Neural cell (in vitro differentiated cells): ENCODE measurements at regions not wholly inside any gene's neighbourhood (a gene's known extent, or its start where the extent isn't known, plus 50 kb on each side); places are given as distances from the start of the nearest gene placed in this dataset.
"Not testable (repeated sequence)": the region's sequence is repeated elsewhere in the genome, so short reads cannot be mapped to it uniquely, and the experiment has no call there.

Experiments used
- H2AFZ ChIP-seq: fragments of 200-600, 300-800 bp; sonication (generic), shearing (Covaris generic); 2 replicates; pipeline ENCODE4 v1.6.0; 2014; ENCODE audit warnings: low read depth, mild to moderate bottlenecking, antibody characterized with exemption, low read length, moderate library complexity
- H3F3A ChIP-seq: fragments of 200-600 bp; shearing (Covaris generic); 2 replicates; pipeline ENCODE4 v1.6.1; 2016; ENCODE audit warnings: mild to moderate bottlenecking, moderate library complexity, mixed read lengths, antibody characterized with exemption, low read length; ENCODE audit not compliant: insufficient read depth, poor library complexity, severe bottlenecking
- H3K27ac ChIP-seq: fragments of 200-600, 300-800 bp; sonication (generic), shearing (Covaris generic); 2 replicates; pipeline ENCODE4 v1.5.1; 2014; ENCODE audit warnings: mild to moderate bottlenecking, low read length, moderate library complexity
- H3K27me3 ChIP-seq: fragments of 300-800, 200-600 bp; sonication (generic), shearing (Covaris generic); 2 replicates; pipeline ENCODE4 v1.6.0; 2014; ENCODE audit warnings: mild to moderate bottlenecking, low read depth, low read length, moderate library complexity; ENCODE audit not compliant: insufficient read depth
- H3K36me3 ChIP-seq: fragments of 300-800, 200-600 bp; sonication (generic), shearing (Covaris generic); 2 replicates; pipeline ENCODE4 v1.5.1; 2014; ENCODE audit warnings: mild to moderate bottlenecking, antibody characterized with exemption, low read length, moderate library complexity; ENCODE audit not compliant: insufficient read depth
- H3K4me2 ChIP-seq: fragments of 300-800, 200-600 bp; sonication (generic), shearing (Covaris generic); 2 replicates; pipeline ENCODE4 v1.6.0; 2014; ENCODE audit warnings: mild to moderate bottlenecking, low read length
- H3K4me3 ChIP-seq: fragments of 300-800, 200-600 bp; sonication (generic), shearing (Covaris generic); 2 replicates; pipeline ENCODE4 v1.5.1; 2014; ENCODE audit warnings: mild to moderate bottlenecking, low read length, moderate library complexity
- H3K79me2 ChIP-seq: fragments of 200-600 bp; shearing (Covaris generic); replicated peaks from 2 replicates; pipeline ENCODE4 v1.6.0; 2014; ENCODE audit warnings: mild to moderate bottlenecking, low read length, moderate library complexity; ENCODE audit not compliant: insufficient read depth
- H3K9ac ChIP-seq: fragments of 300-800, 200-600 bp; sonication (generic), shearing (Covaris generic); 2 replicates; pipeline ENCODE4 v1.6.1; 2016; ENCODE audit warnings: mild to moderate bottlenecking, low read length, mixed read lengths
- H3K9me2 ChIP-seq: fragments of 200-600 bp; shearing (Covaris generic); 2 replicates; pipeline ENCODE4 v1.6.1; 2016; ENCODE audit warnings: mild to moderate bottlenecking, low read length, mixed read lengths; ENCODE audit not compliant: insufficient read depth
- H3K9me3 ChIP-seq: fragments of 200-600, 300-800 bp; sonication (generic), shearing (Covaris generic); 2 replicates; pipeline ENCODE4 v1.6.1; 2016; ENCODE audit warnings: mild to moderate bottlenecking, mixed run types, low read length, moderate library complexity, mixed read lengths
- H4K20me1 ChIP-seq: fragments of 200-600 bp; shearing (Covaris generic); 2 replicates; pipeline ENCODE4 v1.6.1; 2016; ENCODE audit warnings: mild to moderate bottlenecking, mixed run types; ENCODE audit not compliant: insufficient read depth
- CTCF ChIP-seq: fragments of 450-650 bp; IDR thresholded peaks from 2 replicates; pipeline ENCODE4 v1.5.1; 2014; ENCODE audit warnings: antibody characterized with exemption, mild to moderate bottlenecking, moderate library complexity; ENCODE audit not compliant: poor library complexity, severe bottlenecking
- EP300 ChIP-seq: fragments of 450-650 bp; conservative IDR thresholded peaks from 2 replicates; pipeline ENCODE4 v1.6.1; 2014; ENCODE audit warnings: antibody characterized with exemption, mild to moderate bottlenecking, moderate library complexity; ENCODE audit not compliant: poor library complexity, severe bottlenecking
- EZH2 ChIP-seq: fragments of 200-600, 300-800 bp; shearing (Covaris generic), sonication (generic); IDR thresholded peaks from 2 replicates; pipeline ENCODE4 v1.6.1; 2014; ENCODE audit warnings: antibody characterized with exemption, low read length, borderline replicate concordance, mild to moderate bottlenecking; ENCODE audit not compliant: insufficient read depth, poor library complexity, severe bottlenecking
- MXI1 ChIP-seq: fragments of 450-650 bp; conservative IDR thresholded peaks from 2 replicates; pipeline ENCODE4 v1.6.1; 2014; ENCODE audit warnings: antibody characterized with exemption, mild to moderate bottlenecking; ENCODE audit not compliant: poor library complexity, severe bottlenecking
- POLR2AphosphoS5 ChIP-seq: IDR thresholded peaks from 2 replicates; pipeline ENCODE4 v1.6.1; 2012
- RAD21 ChIP-seq: fragments of 450-650 bp; conservative IDR thresholded peaks from 2 replicates; pipeline ENCODE4 v1.6.1; 2014; ENCODE audit warnings: antibody characterized with exemption, mild to moderate bottlenecking, moderate library complexity
- SMC3 ChIP-seq: fragments of 450-650 bp; conservative IDR thresholded peaks from 2 replicates; pipeline ENCODE4 v1.6.1; 2014; ENCODE audit warnings: antibody characterized with exemption, mild to moderate bottlenecking, moderate library complexity; ENCODE audit not compliant: poor library complexity
- TAF1 ChIP-seq: IDR thresholded peaks from 2 replicates; pipeline ENCODE4 v1.6.1; 2012; ENCODE audit warnings: low read depth
- TF ChIP-seq, protein P1 (sequence below): IDR thresholded peaks from 2 replicates; pipeline ENCODE4 v1.6.1; 2012; ENCODE audit warnings: borderline replicate concordance

GRCh38 chr6:67811239-67812037 lies 823.6 kb upstream of the ADGRB3 start:
- Histone ChIP-seq H2AFZ (no peak overlapping the region), H4K20me1 (no peaks in the 10 kb centered on the region), H3K4me2 (no peak overlapping the region), H3F3A (no peaks in the 10 kb centered on the region), H3K9me3 (no peaks in the 10 kb centered on the region), H3K9ac (no peak overlapping the region), H3K79me2 (no peaks in the 10 kb centered on the region), H3K9me2 (no peaks in the 10 kb centered on the region), H3K27me3 (no peaks in the 10 kb centered on the region), H3K27ac (no peak overlapping the region), H3K4me3 (no peak overlapping the region), H3K36me3 (no peaks in the 10 kb centered on the region)
- TF ChIP-seq TAF1: no peak
- TF ChIP-seq POLR2AphosphoS5: no peak
- TF ChIP-seq MXI1: no peak
- TF ChIP-seq SMC3: no peak
- TF ChIP-seq, protein P1, sequence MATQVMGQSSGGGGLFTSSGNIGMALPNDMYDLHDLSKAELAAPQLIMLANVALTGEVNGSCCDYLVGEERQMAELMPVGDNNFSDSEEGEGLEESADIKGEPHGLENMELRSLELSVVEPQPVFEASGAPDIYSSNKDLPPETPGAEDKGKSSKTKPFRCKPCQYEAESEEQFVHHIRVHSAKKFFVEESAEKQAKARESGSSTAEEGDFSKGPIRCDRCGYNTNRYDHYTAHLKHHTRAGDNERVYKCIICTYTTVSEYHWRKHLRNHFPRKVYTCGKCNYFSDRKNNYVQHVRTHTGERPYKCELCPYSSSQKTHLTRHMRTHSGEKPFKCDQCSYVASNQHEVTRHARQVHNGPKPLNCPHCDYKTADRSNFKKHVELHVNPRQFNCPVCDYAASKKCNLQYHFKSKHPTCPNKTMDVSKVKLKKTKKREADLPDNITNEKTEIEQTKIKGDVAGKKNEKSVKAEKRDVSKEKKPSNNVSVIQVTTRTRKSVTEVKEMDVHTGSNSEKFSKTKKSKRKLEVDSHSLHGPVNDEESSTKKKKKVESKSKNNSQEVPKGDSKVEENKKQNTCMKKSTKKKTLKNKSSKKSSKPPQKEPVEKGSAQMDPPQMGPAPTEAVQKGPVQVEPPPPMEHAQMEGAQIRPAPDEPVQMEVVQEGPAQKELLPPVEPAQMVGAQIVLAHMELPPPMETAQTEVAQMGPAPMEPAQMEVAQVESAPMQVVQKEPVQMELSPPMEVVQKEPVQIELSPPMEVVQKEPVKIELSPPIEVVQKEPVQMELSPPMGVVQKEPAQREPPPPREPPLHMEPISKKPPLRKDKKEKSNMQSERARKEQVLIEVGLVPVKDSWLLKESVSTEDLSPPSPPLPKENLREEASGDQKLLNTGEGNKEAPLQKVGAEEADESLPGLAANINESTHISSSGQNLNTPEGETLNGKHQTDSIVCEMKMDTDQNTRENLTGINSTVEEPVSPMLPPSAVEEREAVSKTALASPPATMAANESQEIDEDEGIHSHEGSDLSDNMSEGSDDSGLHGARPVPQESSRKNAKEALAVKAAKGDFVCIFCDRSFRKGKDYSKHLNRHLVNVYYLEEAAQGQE: no peak
- TF ChIP-seq EZH2: no peak
- no peak for TF ChIP-seq RAD21

DNA sequence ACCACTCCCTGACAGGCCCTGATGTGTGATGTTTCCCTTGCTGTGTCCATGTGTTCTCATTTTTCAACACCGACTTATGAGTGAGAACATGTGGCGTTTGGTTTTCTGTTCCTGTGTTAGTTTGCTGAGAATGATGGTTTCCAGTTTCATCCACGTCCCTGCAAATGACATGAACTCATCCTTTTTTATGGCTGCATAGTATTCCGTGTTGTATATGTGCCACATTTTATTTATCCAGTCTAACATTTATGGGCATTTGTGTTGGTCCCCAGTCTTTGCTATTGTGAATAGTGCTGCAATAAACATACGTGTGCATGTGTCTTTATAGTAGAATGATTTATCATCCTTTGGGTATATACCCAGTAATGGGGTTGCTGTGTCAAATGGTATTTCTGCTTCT lies 830.3 kb upstream of the ADGRB3 start:
- not testable (repeated sequence) for H3K9me2 ChIP-seq, H3K4me2 ChIP-seq, H3K36me3 ChIP-seq, H3K9ac ChIP-seq, H3K27me3 ChIP-seq, H3F3A ChIP-seq, H3K4me3 ChIP-seq, H4K20me1 ChIP-seq, H2AFZ ChIP-seq, H3K79me2 ChIP-seq, H3K27ac ChIP-seq, H3K9me3 ChIP-seq

DNA sequence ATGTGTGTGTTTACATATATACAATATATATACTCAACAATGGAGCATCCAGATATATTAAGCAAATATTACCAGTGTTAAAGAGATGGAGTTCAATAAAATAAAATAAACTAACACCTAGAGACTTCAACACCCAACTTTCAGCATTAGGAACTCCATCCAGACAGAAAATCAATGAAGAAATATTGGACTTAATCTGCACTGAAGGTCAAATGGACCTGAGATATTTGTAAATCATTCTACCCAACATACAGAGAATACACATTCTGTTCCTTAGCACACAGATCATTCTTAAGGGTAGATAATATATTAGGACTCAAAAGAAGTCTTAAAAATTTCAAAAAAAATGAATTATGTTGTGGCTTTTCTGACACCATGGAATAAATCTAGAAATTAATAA lies 832.3 kb upstream of the ADGRB3 start:
- no peak overlapping the region for H2AFZ ChIP-seq
- H3K27ac ChIP-seq: no peak overlapping the region
- H3K9ac ChIP-seq: no peak overlapping the region
- no peaks in the 10 kb centered on the region for H4K20me1 ChIP-seq
- no peak overlapping the region for H3K4me2 ChIP-seq
- no peaks in the 10 kb centered on the region for H3K36me3 ChIP-seq
- TF ChIP-seq TAF1 (no peak), CTCF (no peak), EZH2 (no peak), MXI1 (no peak), RAD21 (no peak), POLR2AphosphoS5 (no peak), SMC3 (no peak), EP300 (no peak)
- TF ChIP-seq, protein P1: no peak
- no peaks in the 10 kb centered on the region for H3K9me3 ChIP-seq
- H3K9me2 ChIP-seq: no peaks in the 10 kb centered on the region
- H3K4me3 ChIP-seq: no peak overlapping the region
- H3F3A ChIP-seq: no peaks in the 10 kb centered on the region
- no peaks in the 10 kb centered on the region for H3K79me2 ChIP-seq
- H3K27me3 ChIP-seq: no peaks in the 10 kb centered on the region
